Tibial artery (tissue), 4 donors: ENCODE measurements at regions not wholly inside any gene's neighbourhood (a gene's known extent, or its start where the extent isn't known, plus 50 kb on each side); places are given as distances from the start of the nearest gene placed in this dataset.

Source experiments
- DNase-seq, 2 donors: peaks; one replicate each; pipeline ENCODE4 v3.0.0-alpha.2; 2019
- H3K27ac ChIP-seq, 2 donors: fragments of 200-600 bp; sonication (generic) in 1 of 2; 1 replicate in 1 of 2; 2 replicates in 1 of 2; pipeline ENCODE4 v1.5.1; 2018 to 2019; ENCODE audit warnings: mild to moderate bottlenecking in 1 of 2
- H3K27me3 ChIP-seq, 2 donors: fragments of 200-600 bp; sonication (generic) in 1 of 2; one replicate each; pipeline versions ENCODE4 v1.5.1 to v1.6.0; 2016 to 2019
- H3K36me3 ChIP-seq, 3 donors: fragments of 200-600 bp; sonication (generic) in 2 of 3; one replicate each; pipeline ENCODE4 v1.5.1; 2016 to 2019; ENCODE audit warnings: mild to moderate bottlenecking in 2 of 3
- H3K4me1 ChIP-seq, 4 donors: fragments of 200-600 bp; sonication (generic) in 2 of 4; 1 replicate in 3 of 4; 2 replicates in 1 of 4; pipeline ENCODE4 v1.5.1; 2016 to 2019
- H3K4me3 ChIP-seq, 2 donors: fragments of 200-600 bp; sonication (generic) in 1 of 2; 1 replicate in 1 of 2; 2 replicates in 1 of 2; pipeline ENCODE4 v1.5.1; 2018 to 2019; ENCODE audit warnings: mild to moderate bottlenecking in 2 of 2
- H3K9me3 ChIP-seq, 3 donors: fragments of 200-600 bp; sonication (generic) in 1 of 3; one replicate each; pipeline ENCODE4 v1.5.1; 2016 to 2019
- intact Hi-C: fragments of 100-400 bp; cut with DNase I; formaldehyde crosslinking; loops from one replicate; pipeline ENCODE4 v1.15.0; 2023; ENCODE audit warnings: low total_unique reads
- TF ChIP-seq, protein P1 (sequence below), 2 experiments: fragments of 200-600 bp in 1 of 2; fragments of 450-650 bp in 1 of 2; IDR thresholded peaks; one replicate each; pipeline ENCODE4 v1.5.1; 2017 to 2019; ENCODE audit warnings: antibody characterized with exemption in 2 of 2, mild to moderate bottlenecking in 1 of 2, moderate library complexity in 1 of 2

GRCh38 chr1:63124666-63125191 lies 197.6 kb upstream of the FOXD3 start:
- no peak for DNase-seq

DNA sequence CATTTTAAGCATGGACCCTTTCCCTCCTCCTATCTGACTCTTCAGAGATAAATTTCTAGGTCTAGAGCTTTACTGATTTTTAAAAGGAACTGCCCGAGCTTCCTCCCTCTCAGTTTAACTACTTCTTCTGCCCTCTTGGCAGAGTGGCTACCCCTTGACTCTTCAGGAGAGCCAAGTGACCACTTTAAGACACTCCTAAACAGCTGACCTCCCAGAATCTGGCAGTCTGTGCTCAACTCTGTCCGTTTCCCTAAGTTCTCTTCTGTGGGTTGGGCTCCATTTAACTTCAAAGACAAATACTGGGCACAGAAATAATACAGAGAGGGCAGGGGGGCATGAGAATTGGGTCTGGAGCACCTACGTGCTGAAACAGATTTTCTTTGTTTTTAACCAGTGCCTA lies 196.3 kb upstream of the FOXD3 start:
- Histone ChIP-seq H3K27me3 (no peaks in the 10 kb centered on the region), H3K9me3 (no peaks in the 10 kb centered on the region), H3K36me3 (no peaks in the 10 kb centered on the region), H3K4me3 (no peak overlapping the region), H3K27ac (no peak overlapping the region), H3K4me1 (peaks cover 0 to 5% (median 0%) of the 10 kb centered on the region in 4 donors)
- TF ChIP-seq, protein P1, sequence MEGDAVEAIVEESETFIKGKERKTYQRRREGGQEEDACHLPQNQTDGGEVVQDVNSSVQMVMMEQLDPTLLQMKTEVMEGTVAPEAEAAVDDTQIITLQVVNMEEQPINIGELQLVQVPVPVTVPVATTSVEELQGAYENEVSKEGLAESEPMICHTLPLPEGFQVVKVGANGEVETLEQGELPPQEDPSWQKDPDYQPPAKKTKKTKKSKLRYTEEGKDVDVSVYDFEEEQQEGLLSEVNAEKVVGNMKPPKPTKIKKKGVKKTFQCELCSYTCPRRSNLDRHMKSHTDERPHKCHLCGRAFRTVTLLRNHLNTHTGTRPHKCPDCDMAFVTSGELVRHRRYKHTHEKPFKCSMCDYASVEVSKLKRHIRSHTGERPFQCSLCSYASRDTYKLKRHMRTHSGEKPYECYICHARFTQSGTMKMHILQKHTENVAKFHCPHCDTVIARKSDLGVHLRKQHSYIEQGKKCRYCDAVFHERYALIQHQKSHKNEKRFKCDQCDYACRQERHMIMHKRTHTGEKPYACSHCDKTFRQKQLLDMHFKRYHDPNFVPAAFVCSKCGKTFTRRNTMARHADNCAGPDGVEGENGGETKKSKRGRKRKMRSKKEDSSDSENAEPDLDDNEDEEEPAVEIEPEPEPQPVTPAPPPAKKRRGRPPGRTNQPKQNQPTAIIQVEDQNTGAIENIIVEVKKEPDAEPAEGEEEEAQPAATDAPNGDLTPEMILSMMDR (IDR thresholded peaks at IDR 0.05) = no peak
- intact Hi-C loops = no loop called here
- DNase-seq = no peak

More at GRCh38 chr1:63124666-63125191, 197.6 kb upstream of the FOXD3 start:
- no peaks in the 10 kb centered on the region for H3K36me3 ChIP-seq
- intact Hi-C loops = no loop called here
- no peak overlapping the region for H3K4me3 ChIP-seq
- TF ChIP-seq, protein P1 (IDR thresholded peaks at IDR 0.05) = no peak
- H3K27ac ChIP-seq = no peak overlapping the region
- H3K27me3 ChIP-seq = no peaks in the 10 kb centered on the region
- peaks cover 0 to 5% (median 0%) of the 10 kb centered on the region in 4 donors for H3K4me1 ChIP-seq
- no peaks in the 10 kb centered on the region for H3K9me3 ChIP-seq

DNA sequence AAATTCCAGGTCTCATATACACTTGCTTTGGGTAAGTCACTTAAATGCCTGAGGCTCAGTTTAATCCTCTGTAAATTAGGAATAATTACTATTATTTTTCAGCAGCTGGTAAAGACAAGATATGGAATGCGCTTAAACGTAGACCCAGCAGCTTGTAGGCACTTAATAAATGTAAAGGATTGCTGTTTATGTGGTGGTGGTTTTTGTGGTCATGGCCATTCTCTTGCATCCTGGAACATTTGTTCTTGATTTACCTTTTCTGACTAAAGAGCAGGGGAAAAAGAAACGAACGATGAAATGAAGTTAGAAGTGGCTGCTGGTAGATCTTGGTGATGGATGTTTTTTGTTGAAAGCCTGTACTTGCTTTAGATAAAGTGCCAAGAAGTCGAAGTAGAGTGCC lies 195.0 kb upstream of the FOXD3 start:
- intact Hi-C loops = no loop called here
- no peaks in the 10 kb centered on the region for H3K27me3 ChIP-seq
- no peak overlapping the region for H3K27ac ChIP-seq
- no peak overlapping the region for H3K4me3 ChIP-seq
- peaks cover 0 to 5% (median 0%) of the 10 kb centered on the region in 4 donors for H3K4me1 ChIP-seq
- TF ChIP-seq, protein P1 (IDR thresholded peaks at IDR 0.05) = no peak
- H3K36me3 ChIP-seq = no peaks in the 10 kb centered on the region
- H3K9me3 ChIP-seq = no peaks in the 10 kb centered on the region
- no peak for DNase-seq

- no peak for DNase-seq
- no peaks in the 10 kb centered on the region for H3K36me3 ChIP-seq
- no peaks in the 10 kb centered on the region for H3K9me3 ChIP-seq
- no peak overlapping the region for H3K4me3 ChIP-seq
- intact Hi-C loops = no loop called here
- TF ChIP-seq, protein P1 (IDR thresholded peaks at IDR 0.05) = no peak
- H3K4me1 ChIP-seq = peaks cover 0 to 5% (median 0%) of the 10 kb centered on the region in 4 donors
- H3K27ac ChIP-seq = no peak overlapping the region
- H3K27me3 ChIP-seq = no peaks in the 10 kb centered on the region
Measured at GRCh38 chr1:63128556-63128955, 193.8 kb upstream of the FOXD3 start.

- TF ChIP-seq, protein P1 (IDR thresholded peaks at IDR 0.05) = no peak
- DNase-seq = no peak
- H3K27me3 ChIP-seq = no peaks in the 10 kb centered on the region
- intact Hi-C loops = no loop called here
- H3K27ac ChIP-seq = no peak overlapping the region
- no peaks in the 10 kb centered on the region for H3K36me3 ChIP-seq
- no peak overlapping the region for H3K4me3 ChIP-seq
- peaks cover 0 to 5% (median 0%) of the 10 kb centered on the region in 4 donors for H3K4me1 ChIP-seq
- no peaks in the 10 kb centered on the region for H3K9me3 ChIP-seq
Measured at GRCh38 chr1:63129184-63129583, 193.2 kb upstream of the FOXD3 start.

GRCh38 chr1:63129855-63130254 lies 192.5 kb upstream of the FOXD3 start:
- H3K27me3 ChIP-seq = no peaks in the 10 kb centered on the region
- no peaks in the 10 kb centered on the region for H3K4me1 ChIP-seq
- H3K9me3 ChIP-seq = no peaks in the 10 kb centered on the region
- DNase-seq = no peak
- no peaks in the 10 kb centered on the region for H3K36me3 ChIP-seq
- no peak overlapping the region for H3K4me3 ChIP-seq
- no peak overlapping the region for H3K27ac ChIP-seq
- intact Hi-C loops = no loop called here
- TF ChIP-seq, protein P1 (IDR thresholded peaks at IDR 0.05) = no peak
